Stimulated activated CD8-positive, alpha-beta memory T cell treated with anti-CD3 and anti-CD28 coated beads, Interleukin-15, amount 100 ng/mL, for 48 hours (primary cell): ENCODE measurements at regions not wholly inside any gene's neighbourhood (a gene's known extent, or its start where the extent isn't known, plus 50 kb on each side); places are given as distances from the start of the nearest gene placed in this dataset.
"Not testable (repeated sequence)": the region's sequence is repeated elsewhere in the genome, so short reads cannot be mapped to it uniquely, and the experiment has no call there.

Experiments
- DNase-seq, 2 donors: peaks; one replicate each; pipeline ENCODE4 v3.0.0-alpha.2; 2020; ENCODE audit warnings: low read depth in 2 of 2

- no peak for DNase-seq
These were observed 103.3 kb upstream of the DST start for GRCh38 chr6:56745971-56746370.

DNA sequence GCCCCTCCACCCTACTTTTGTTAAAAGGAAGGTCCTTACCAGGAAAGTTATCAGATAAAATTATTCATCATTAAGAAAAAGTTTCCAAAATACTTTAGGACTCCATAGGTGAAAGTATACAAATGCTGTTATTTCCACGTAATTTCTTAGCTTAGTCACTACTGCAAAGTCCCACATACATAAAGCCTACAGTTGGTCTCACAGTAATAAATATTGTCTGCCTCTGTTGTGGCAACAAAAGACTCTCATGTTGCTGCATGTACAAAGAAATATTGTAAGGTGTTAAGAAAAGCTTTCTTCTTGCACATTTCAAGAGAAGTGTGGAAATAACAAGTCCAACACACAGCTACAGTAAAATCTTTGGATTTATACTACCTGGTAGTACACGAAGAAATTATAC, 102.4 kb upstream of the DST start:
- DNase-seq, result no peak

- no peak for DNase-seq
These were observed 101.8 kb upstream of the DST start for GRCh38 chr6:56744528-56744927.

DNA sequence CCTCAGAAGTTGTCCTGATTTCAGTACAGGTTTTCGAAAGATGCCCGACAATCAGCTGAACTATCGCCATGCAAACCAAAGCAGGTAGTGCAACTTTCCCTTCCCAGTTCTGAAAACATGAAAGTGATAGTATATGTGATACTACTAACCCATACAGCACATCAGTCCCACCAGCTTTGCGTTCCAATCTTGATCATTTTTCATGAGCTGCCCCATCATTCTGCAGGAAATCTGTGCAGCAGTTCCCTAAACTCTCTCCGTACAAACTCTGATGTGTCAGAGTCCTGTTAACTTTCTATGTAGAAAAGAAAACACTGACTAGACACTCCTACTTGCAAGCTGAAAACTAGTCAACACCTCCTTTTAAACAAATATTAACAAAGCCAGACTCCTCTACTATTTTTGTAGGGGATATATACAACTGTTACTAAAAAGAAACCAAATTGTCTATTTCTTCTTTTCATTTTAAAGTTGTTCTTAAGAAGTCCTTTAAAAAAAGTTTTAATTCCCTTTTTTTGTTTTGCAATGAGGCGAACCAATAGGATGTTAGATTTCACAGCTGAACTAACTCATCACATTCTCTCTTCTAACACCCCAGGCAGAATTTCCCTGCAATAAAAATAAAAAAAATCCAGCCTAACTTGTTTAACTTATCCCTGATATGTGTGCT, 99.6 kb upstream of the DST start:
- no peak for DNase-seq

GRCh38 chr6:56741472-56741871, 98.8 kb upstream of the DST start:
- DNase-seq, result no peak

DNA sequence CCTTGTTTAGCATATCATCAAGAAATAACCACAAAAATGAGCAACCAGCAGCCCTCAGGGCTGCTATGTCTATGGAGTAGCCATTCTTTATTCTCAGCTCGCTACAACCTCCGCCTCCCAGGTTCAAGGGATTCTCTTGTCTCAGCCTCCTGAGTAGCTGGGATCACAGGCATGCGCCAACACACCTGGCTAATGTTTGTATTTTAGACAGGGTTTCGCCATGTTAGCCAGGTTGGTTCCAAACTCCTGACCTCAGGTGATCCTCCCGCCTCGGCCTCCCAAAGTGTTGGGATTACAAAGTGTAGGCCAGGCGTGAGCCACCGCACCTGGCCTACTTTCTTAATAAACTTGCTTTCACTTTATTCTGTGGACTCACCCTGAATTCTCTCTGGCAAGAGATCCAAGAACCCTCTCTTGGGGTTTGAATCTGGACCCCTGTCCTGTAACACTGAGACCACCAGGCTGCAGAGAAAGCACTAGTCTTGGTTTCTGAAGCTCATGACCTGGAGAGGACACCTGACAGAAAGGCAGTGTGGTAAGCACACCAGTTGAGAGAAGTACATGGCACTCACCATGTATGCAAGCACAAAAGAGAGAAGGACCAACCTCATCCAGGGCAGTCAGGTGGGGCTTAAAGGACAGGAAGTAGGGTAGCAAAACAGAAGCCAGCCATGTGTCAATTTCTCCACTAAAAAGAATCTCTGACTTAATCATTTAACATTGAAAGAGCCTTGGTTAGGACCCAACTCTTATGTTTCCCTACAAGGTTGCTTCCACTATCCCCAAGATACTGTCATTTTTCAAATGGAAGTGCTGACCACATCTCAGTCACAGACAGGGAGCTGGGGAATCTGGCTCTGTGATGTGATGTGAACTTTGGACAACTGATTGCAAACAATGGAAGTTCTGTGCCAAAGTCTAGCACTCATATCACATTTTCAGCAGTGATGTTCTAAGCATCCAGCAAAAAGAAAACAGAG, 97.4 kb upstream of the DST start:
- no peak for DNase-seq

DNA sequence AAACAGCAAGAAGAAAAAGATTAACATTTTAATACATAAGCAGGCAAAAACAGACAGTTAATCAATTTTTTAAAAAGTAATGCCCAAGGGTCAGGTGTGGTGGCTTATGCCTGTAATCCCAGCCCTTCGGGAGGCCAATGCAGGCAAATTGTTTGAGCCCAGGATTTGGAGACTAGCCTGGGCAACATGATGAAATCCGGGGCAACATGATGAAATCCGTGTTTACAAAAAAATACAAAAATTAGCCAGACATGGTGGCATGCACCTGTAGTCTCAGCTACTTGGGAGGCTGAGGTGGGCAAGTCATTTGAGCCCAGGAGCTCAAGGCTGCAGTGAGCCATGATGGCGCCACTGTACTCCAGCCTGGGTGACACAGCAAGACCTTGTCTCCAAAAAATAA, 94.1 kb upstream of the DST start:
- DNase-seq, result no peak

GRCh38 chr6:56734335-56734734, 91.6 kb upstream of the DST start:
- no peak for DNase-seq

DNA sequence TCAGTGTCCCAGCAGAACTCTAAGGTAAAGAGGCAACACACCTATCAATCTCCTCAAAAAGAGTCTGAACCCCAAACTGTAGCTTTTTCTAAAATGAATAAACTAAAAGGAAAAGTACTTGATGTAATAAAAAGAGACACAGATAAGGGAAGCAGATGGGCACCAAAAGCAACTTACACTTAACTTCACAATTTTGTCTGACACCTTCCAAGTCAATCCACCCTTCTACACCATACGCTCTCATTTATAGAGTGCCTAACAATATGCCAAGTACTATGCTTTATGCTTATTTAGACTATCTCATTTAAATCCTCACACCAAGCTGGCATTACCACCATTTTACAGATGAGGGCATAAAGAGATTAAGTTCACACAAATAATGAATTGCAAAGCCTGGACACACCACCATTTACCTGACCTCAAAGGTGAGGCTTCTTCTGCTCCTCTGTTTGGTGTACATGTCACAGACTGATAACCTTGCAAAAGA, 90.6 kb upstream of the DST start:
- DNase-seq, result no peak

GRCh38 chr6:56732517-56732916, 89.8 kb upstream of the DST start:
- DNase-seq, result no peak

GRCh38 chr6:56730663-56731529, 88.2 kb upstream of the DST start:
- no peak for DNase-seq

DNA sequence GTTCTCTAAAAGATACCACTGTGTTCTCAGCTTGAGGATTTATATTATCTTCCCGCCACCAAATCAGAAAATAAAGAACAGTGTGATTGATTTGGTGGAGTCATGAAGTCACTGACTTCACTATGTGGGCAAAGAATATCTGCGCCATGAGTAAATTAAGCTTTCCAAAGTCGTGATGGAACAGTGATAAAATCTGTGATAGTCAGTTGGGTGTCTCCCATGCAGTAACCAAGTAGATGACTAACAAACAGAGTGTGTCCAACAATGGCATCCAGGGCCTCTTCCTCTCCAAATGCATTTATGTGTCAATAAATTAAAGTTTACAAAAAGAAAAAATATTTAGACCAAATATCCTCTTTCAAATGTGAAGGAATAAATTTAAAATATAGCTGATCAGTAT, 87.0 kb upstream of the DST start:
- DNase-seq, result no peak

GRCh38 chr6:56729166-56729565, 86.5 kb upstream of the DST start:
- not testable (repeated sequence) for DNase-seq

DNA sequence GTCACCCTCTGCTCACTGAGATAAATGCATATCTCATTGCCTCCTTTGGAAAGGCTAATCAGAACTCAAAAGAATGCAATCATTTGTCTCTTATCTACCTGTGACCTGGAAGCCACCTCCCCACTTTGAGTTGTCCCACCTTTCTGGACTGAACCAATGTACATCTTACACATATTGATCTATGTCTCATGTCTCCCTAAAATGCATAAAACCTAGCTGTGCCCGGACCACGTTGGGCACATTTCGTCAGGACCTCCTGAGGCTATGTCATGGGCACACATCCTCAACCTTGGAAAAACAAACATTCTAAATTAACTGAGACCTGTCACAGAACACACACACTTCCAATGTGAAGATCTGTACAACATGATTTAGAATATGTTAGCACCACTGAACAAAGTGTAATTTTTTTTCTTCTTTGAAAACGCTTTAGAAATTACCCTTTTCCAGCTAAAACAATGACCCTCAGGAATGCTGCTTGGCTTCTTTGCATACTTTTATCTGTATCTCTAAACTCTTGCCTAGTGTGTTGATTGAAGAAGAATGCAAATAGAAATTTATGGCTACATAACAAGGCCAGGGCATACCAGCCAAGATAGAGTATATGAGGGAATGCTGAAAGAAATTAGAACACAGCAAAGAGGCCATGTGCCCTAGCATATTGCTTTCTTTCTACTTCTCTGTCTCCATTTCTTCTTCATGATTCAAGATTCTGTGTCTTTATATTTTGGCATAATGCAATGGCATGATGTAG, 84.6 kb upstream of the DST start:
- no peak for DNase-seq

DNA sequence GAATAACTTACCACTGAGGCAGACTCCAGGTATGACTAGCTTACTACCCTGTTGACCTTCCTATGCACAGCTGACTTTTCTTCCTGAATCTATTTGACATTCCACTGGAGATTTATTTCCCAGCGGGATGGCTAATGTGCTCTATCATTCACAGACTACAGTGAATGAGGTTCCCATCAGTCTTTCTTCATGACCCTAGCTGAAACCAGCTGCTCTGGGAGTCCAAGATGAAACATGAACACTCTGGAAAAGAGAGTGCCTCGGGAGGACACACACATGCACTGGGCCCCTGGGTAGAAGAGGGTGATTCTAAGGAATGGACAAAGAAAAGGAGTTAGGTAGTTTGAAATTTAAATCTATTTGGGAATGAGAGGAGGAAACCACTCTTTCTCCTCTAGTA, 82.6 kb upstream of the DST start:
- no peak for DNase-seq

DNA sequence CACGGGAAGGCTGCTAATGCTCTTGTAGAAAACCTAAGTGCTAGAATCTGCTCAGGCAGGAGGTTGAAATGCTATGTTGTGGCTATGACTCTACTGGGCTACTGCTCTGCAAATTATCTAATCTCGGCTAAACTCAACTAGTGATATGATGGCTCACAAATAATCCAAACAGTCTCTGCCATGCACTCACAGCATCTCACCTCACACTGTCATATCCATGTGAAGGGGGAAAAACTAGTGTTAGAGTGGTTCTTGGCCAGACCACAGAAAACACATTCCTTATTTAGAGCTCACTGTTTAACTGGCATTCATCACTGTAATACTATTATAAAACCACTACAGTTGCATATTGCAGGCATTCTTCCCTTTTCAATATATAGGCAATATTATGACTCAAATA, 81.8 kb upstream of the DST start:
- no peak for DNase-seq

DNA sequence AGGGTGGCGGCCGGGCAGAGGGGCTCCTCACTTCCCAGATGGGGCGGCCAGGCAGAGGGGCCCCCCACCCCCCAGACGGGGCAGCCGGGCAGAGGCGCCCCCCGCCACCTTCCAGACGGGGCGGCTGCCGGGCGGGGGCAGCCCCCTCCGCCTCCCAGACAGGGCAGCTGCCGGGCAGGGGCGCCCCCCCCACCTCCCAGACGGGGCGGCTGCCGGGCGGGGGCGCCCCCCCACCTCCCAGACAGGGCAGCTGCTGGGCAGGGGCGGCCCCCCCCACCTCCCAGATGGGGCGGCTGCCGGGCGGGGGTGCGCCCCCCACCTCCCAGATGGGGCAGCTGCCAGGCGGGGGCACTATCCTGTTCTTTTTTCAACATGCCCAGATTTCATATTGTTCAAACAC, 78.2 kb upstream of the DST start:
- no peak for DNase-seq

GRCh38 chr6:56720202-56720601, 77.5 kb upstream of the DST start:
- not testable (repeated sequence) for DNase-seq

DNA sequence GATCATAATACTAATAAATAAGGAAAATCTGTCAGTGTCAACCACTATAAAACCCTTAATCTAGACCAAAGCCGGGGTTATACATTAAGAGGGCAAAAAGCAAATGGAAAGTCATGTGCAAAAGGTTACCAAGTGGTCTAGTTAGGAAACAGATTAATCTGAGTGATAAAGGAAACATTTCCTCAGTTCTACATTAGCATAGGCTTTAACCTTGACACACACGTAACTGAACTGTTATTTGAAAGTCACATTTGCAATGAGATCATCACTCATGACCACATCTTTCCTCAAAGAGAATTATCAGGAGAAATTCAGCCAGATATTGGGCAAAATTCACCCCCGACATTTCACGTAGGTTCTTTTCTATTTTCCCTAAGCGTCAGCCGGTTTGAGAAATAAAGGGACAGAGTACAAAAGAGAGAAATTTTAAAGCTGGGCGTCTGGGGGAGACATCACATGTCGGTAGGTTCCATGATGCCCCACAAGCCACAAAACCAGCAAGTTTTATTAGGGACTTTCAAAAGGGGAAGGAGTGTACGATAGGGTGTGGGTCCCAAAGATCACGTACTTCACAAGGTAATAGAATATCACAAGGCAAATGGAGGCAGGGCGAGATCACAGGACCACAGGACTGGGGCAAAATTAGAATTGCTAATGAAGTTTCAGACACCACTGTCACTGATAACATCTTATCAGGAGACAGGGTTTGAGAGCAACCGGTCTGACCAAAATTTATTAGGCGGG, 76.8 kb upstream of the DST start:
- DNase-seq, result not testable (repeated sequence)

DNA sequence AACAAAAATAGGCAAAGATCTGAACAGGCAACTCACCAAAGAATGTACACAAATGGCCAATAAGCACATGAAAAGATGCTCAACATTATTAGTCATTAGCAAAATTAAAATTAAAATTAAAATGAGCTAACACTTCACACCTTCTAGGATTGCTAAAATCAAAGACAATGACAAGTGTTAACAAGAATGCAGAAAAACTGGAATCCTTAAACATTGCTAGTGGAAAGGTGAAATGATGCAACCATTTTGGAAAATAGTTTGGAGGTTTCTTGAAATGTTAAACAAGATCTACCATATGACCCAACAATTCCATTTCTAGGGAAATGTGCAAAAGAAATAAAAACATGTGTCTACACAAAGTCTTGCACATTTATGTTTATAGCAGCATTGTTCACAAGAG, 75.5 kb upstream of the DST start:
- no peak for DNase-seq

- DNase-seq, result no peak
These were observed 73.5 kb upstream of the DST start for GRCh38 chr6:56716229-56716628.
